ENCODE measurements at regions not wholly inside any gene's neighbourhood (a gene's known extent, or its start where the extent isn't known, plus 50 kb on each side); places are given as distances from the start of the nearest gene placed in this dataset.

GRCh38 chr7:55623617-55624016 is 51.3 kb upstream of the VOPP1 start:
- DNase-seq: no peak

GRCh38 chr7:55622241-55622640 is 49.9 kb upstream of the VOPP1 start:
- DNase-seq: peak; percentile 9
